Pulmonary artery endothelial cell (primary cell): ENCODE measurements at regions not wholly inside any gene's neighbourhood (a gene's known extent, or its start where the extent isn't known, plus 50 kb on each side); places are given as distances from the start of the nearest gene placed in this dataset.
"Not testable (repeated sequence)": the region's sequence is repeated elsewhere in the genome, so short reads cannot be mapped to it uniquely, and the experiment has no call there.

Experiments used
- DNase-seq: peaks from one replicate; pipeline ENCODE4 v3.0.0-alpha.2; 2011; ENCODE audit warnings: low read depth, low spot score

DNA sequence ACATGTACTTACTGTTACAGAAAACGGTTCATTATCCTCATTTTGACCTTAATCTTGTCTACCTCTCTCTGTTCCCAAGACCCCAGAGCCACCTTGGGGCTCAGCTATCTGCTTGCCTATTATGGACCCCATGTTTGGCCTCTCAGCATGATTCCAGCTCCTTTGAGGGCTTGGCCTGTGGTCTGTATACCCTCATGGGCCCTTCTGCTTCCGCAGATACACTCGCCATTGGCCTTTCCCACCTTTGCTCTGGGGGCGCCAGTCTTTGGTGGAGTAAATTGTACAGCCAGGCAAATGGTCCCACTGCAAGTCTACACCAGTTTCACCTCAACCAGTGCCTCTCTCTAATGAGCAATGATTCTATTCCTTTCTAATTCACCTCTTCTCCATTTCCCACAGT is 109.2 kb upstream of the ZNF746 start:
- no peak for DNase-seq

DNA sequence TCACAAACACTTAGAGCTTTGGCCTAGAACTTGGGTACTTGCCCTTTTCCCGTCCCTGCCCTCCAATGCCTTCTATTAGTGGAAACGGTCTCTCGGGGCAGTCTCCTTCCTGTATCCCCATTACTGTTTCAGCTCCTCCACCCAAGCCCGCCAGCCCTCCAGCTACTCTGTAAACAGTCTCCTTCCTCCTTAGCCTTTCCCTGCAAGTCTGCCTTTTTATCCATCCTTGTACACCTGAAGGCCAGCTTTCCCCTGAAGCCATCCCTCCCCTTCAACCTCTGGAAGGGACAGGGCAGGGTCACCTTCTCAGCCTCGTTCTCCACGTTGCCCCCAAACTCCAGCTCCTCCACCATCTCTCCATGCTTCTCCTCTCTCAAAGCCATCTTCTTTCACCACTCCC is 108.1 kb upstream of the ZNF746 start:
- no peak for DNase-seq

DNA sequence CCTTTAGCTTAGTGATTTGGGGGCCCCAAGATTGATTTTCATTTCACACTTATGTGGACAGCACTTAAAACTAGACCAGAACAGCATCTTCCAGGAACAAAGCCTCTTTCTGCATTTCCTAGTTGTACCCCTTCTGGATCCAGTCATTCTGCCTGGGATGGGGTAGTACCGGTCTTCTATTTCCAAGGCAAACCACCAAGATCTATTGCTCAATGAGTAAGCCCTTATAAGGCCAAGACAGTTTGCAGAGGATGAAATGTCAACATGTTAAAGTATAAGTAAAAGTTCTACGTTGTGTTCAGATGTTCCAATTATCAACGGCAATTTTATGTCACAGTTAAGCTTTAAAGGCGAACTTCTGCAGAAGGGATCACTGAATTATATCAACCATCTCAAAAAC is 106.9 kb upstream of the ZNF746 start:
- DNase-seq, result no peak

DNA sequence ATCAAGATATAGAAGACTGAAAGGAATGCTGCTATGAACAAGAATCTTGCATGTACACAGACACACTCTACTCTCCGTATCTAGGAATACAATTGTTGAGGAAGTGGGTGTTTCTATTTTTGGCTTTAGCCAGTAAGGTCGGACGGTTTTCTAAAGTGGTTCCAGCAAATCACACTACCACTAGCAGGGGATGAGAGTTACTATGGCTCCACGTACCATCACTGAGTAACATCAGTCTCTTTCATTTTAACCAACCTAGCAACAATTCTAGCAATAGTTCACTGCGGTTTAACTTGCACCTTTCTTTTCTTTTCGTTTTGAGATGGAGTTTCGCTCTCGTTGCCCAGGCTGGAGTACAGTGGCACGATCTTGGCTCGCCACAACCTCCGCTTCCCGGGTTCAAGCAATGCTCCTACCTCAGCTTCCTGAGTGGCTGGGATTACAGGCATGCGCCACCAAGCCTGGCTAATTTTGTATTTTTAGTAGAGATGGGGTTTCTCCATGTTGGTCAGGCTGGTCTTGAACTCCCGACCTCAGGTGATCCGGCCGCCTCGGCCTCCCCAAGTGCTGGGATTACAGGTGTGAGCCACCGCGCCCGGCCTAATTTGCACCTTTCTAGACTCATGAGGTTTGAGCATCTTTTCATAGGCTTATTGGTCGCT is 103.2 kb upstream of the ZNF746 start:
- DNase-seq, result not testable (repeated sequence)

DNA sequence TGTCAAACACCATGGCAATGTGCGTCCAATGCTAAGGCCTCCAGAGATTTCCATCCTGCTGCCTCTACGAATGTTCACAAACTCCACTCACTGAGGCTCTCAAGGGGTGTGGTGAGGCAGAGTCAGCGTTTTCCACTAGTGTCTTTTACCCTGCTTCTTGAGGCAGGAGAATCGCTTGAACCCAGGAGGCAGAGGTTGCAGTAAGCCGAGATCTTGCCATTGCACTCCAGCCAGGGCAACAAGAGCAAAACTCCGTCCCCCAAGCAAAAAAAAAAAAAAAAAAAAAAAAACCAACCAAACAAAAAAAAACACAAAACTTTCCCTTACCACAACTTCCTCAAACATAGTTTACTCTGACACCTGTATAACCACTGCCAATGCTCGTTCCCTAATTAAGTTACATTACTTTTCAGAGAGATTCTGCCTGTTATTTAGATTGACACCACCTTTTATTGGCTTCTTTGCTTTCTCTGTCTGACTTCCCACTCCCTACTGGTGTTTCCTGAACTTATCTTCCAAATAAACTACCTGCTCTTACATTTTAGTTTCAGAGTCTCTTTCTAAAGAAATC is 102.1 kb upstream of the ZNF746 start:
- no peak for DNase-seq

DNA sequence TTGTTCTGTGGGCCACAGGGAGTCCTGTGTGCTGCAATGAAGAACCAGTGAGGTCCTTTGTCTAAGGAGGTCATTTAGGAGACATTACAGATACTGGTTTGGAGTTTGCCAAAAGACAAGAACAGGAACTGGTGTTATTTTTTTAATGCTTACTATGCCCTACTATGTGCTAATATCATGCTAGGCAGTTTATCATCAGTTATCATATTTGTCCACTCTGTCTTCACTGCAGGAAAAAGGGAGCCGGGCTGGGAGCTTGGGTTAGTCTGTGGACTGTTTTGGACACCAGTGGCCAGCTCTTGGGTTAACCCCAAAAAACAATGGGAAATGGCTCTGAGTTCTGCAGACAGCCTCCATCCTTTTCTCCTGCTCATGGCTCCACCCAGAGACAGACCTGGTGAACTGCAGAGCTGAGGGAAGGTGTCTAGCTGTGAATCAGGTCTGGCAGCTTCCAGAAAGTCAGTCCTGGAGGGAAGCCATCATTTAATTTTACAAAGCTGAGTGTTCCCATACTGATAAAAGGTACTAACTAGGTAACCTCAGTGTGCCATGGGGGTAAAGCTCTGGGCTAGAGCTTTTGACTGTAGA is 101.2 kb upstream of the ZNF746 start:
- DNase-seq, result no peak

DNA sequence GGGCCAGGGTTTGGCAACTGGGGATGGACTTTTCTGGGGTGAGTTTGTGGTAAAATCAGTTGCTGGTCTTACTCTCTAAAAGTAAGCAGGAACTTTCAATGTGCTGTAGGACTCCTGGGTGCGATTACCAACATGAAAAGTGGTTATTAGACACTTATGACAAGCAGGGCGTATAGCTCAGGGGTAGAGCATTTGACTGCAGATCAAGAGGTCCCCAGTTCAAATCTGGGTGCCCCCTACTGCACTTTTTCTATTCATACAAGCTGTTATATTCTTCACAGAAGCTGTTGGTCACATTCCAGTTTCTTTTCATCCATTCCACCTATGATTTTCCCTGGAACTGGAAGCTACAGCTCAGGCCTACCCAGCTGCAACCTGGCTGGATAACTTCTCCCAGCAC is 100.2 kb upstream of the ZNF746 start:
- not testable (repeated sequence) for DNase-seq

DNA sequence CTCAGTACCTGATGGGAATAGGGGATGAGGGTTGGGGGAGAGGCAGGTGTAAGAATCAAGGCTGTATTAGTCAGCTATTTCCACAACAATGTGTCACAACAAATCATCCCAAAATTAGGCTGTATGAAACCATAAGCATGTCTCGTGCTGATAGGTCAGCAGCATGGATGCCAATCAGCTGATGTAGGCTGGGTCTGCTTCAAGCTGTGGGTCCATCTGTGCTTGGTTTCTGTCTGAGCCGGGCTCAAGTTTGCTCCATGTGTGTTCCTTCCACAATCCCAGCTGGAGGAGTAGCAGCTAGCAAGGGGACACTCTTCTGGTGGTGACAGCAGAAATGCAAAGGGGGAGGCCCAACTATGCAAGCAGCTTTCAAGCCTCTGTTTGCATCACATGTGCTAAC is 97.9 kb upstream of the ZNF746 start:
- no peak for DNase-seq

DNA sequence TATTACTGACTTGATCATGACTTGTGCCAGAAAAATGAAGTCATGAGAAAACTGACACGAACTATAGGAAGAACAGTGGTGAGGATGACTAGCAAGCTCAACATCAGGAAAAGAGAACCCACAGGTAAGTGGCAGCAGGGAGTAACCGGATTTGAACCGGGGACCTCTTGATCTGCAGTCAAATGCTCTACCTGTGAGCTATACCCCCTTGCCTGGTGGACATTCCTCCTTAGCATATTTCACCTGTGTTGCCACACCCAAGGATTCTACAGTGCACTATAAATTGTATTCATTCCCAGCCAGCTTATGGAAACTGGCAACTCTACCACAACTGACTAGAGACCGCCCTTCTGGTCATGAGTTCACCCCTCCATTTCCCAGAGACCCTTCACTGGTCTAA is 97.5 kb upstream of the ZNF746 start:
- no peak for DNase-seq

DNA sequence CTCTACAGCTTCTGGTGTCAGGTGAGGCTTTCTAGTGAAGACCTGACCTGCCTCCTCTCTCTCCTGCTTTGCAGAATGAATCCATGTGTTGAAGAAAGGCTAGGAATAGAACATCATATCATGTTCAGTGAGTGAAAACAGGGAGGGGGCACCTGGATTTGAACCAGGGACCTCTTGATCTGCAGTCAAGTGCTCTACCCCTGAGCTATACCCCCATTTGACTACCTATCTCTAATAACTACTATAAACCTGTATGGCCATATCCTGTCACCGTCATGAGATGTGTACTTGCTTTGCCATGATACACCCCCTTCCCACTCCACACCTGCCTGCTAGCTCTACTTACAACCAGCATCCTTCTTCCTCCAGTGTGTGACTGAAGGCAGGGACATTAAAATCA is 91.3 kb upstream of the ZNF746 start:
- no peak for DNase-seq

DNA sequence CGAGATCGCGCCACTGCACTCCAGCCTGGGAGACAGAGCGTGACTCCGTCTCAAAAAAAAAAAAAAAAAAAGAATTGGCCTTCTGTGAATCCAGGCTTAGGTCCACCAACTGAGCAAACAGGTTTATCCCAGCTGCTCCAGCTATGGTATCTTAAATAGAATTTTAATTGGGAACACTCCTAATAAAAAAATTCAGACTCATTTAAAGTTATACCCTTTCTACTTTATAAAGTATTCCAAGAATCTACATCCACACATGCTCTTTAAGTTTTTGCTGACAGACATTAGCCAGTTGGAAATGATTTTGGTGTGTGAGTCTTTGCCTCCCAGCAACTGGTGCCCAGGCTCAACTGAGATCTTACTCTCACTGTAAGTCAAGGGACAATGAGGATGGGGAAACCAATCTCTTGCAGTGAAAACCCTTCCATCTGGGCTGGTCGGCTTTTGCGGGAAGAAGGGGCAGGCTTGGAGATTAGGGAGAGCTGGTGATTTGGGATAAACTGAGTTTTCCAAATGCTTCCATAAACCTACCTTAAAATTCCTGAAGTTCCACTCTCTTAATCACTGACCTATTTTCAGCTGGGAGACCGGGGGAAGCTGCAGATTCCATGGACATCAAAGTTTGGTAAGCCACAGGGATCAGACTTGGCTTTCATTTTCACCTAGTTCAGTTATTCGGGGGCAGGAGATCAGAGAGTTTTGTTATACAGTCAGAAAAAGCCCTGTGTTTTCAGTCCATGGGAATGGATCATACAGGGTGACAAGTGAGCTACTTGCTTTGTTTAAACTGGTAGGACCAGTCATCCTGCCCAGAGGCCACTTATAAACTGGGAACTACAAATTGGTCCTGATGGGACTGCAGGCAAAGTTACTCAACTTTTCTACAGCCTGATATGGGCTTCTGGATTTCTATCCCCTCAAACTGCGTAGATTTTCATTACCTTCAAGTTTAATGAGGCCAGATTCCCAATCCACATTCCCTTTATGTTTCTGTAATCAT is 89.3 kb upstream of the ZNF746 start:
- no peak for DNase-seq

DNA sequence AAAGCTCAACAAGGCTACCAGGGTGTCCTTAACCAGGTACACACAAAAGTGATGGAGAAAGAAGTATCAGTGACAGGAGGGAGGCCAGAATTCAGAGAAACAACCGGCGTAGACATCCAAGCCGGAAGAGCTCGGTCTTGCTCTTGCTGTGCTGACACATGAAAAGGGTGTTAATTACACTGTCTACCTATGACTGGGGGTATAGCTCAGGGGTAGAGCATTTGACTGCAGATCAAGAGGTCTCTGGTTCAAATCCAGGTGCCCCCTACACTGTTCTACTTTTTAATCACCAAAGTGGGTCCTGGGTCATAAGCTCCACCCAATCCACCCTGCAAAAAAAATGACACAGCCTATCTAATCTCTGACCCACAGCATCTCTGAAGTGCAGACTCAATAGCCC is 86.9 kb upstream of the ZNF746 start:
- no peak for DNase-seq

DNA sequence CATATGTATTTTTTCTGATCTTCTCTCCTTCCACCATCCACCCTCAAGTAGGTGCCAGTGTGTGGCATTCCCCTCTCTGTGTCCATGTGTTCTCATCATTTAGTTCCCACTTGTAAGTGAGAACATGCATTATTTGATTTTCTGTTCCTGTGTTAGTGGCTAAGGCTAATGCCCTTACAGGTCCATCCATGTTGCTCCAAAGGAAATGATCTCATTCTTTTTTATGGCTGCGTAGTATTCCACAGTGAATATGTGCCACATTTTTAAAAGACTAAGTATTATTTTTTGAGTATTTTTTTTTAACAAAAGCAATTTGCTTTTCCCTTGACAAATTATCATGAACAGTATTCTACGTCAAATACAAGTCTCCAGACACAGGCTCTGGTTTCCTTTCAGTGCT is 86.4 kb upstream of the ZNF746 start:
- DNase-seq, result no peak

DNA sequence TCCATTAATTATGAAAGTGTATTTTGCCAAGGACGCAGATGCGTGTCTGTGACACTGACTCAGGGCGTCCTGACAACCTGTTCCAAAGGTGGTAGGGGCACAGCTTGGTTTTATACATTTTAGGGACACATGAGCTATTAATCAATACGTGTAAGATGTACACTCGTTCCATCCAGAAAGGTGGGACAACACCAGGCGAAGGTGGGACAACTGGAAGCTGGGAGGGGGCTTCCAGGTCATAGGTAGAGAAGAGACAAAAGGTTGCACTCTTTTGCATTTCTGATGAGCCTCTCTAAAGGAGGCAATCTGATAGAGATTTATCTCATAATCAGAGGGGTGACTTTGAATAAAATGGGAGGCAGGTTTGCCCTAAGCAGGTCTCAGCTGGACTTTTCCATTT is 82.7 kb upstream of the ZNF746 start:
- DNase-seq, result no peak

DNA sequence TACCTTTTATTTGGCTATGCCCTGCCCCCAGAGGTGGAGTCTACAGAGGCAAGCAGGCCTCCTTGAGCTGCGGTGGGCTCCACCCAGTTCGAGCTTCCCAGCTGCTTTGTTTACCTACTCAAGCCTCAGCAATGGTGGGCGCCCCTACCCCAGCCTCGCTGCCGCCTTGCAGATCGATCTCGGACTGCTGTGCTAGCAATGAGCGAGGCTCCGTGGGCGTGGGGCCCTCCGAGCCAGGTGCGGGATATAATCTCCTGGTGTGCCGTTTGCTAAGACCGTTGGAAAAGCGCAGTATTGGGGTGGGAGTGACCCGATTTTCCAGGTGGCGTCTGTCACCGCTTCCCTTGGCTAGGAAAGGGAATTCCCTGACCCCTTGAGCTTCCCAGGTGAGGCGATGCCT is 81.8 kb upstream of the ZNF746 start:
- DNase-seq, result not testable (repeated sequence)

DNA sequence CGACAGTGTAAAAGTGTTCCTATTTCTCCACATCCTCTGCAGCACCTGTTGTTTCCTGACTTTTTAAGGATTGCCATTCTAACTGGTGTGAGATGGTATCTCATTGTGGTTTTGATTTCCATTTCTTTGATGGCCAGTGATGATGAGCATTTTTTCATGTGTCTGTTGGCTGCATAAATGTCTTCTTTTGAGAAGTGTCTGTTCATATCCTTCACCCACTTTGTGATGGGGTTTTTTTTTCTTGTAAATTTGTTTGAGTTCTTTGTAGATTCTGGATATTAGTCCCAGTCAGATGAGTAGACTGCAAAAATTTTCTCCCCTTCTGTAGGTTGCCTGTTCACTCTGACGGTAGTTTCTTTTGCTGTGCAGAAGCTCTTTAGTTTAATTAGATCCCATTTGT is 76.8 kb upstream of the ZNF746 start:
- DNase-seq, result not testable (repeated sequence)

DNA sequence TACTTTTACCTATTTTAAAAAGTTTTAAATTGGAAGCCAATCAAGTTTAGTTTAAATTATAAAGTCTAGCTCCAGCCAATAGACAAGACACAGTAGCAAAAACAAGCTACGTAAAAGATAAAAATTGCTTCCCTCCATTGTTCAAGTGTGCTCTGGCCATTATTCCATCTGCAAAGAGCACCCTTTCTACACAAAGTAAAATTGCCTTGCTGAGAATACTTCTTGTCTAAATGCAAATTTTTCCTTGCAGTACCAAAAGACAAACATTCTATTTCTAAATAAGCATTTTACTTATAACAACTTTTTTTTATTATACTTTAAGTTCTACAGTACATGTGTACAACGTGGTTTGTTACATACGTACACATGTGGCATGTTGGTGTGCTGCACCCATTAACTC is 75.9 kb upstream of the ZNF746 start:
- DNase-seq, result no peak

DNA sequence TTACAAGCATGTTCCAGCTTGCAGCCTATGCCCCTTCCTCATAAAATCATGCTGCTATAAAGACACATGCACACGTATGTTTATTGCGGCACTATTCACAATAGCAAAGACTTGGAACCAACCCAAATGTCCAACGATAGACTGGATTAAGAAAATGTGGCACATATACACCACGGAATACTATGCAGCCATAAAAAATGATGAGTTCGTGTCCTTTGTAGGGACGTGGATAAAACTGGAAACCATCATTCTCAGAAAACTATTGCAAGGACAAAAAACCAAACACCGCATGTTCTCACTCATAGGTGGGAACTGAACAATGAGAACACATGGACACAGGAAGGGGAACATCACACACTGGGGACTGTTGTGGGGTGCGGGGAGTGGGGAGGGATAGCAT is 75.3 kb upstream of the ZNF746 start:
- DNase-seq, result not testable (repeated sequence)

DNA sequence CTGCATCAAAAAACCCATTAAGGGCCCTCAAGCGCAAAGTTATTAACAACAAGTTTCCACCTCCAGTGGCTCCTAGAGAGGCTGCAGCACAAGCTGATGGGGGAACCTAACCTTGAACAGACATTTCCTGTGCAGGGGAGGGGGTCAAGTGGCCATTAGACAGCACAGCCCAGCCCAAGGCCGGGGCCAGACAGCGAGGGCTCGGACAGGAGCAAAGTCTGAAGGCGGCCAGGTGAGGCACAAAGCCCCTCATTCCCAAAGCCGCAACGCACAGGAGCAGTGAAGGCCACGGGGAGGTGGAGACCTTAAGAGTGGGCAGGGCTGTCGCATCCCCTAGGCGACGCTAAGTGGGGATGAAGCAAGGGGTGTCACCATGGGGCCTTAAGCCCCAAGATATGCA is 73.2 kb upstream of the ZNF746 start:
- no peak for DNase-seq

DNA sequence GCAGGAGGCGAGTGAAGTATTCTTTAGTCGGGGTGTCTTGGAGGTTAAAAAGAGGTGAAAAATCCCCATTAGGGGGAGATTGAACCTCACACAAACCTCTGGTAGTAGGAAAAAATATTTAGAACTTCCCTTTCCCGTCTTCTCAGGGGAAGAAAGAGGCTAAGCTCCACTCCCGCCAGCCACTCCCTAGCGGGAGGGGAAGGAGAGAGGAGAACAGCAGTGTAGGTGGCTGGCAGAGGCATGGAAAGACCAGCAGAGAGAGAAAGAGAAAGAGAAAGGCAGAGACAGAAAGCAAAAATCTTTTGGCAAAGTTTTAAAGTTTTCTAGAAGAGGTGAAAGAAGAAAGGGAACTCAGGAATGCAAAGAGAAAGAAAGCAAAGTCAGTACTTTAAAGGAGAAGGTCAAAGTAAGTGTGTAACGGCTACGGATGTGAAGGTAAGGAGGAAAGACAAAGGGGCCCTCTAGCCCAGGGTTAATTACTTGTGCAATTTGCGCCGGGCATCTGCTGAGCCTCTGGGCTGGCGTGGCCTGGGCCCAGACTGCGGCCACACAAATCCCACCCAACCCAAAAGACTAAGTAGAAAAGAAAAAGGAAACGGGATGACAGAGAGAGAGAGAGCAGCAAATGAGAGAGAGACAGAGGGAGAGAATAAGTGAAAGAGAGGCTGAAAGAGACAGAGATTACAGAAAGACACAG is 72.3 kb upstream of the ZNF746 start:
- no peak for DNase-seq

DNA sequence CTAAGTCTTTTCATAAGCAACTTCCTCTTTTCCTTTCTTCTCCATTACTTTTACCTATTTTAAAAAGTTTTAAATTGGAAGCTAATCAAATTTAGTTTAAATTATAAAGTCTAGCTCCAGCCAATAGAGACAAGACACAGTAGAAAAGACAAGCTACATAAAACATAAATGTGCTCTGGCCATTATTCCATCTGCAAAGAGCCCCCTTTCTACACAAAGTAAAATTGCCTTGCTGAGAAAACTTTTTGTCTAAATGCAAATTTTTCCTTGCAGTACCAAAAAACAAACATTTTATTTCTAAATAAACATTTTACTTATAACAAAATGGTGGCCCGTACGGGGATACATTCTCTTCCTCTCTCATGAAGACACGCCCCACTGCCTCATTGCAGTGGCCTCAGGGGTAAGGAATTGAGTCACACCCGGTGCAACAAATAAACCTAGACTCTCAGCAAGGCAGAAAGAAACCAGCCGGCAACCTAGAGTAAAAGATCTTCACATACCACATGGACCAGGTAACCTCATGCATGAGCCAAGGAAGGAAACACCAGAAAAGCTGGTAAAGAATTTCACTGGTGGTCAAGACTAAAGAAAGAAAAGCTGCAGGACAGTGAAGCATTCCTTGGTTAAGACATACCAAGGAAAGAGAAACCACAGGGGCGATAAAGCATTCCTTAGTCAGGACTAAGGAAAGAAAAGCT is 71.6 kb upstream of the ZNF746 start:
- no peak for DNase-seq
